GM21786 (cell line): ENCODE measurements at regions not wholly inside any gene's neighbourhood (a gene's known extent, or its start where the extent isn't known, plus 50 kb on each side); places are given as distances from the start of the nearest gene placed in this dataset.
A peak's percentile ranks its signal among the peaks of the same experiment; 100 is the strongest.
"Not testable (repeated sequence)": the region's sequence is repeated elsewhere in the genome, so short reads cannot be mapped to it uniquely, and the experiment has no call there.

Experiments used
- ATAC-seq: cut with Tn5 transposase; IDR thresholded peaks from one replicate; pipeline ENCODE4 v1.9.1; 2021; ENCODE audit not compliant: unreplicated experiment

GRCh38 chr3:153785901-153786300, 335.3 kb upstream of the ARHGEF26 start:
- no peak for ATAC-seq

- no peak for ATAC-seq
Observed at GRCh38 chr3:153789380-153789779, 331.8 kb upstream of the ARHGEF26 start.

GRCh38 chr3:153797056-153797455, 324.1 kb upstream of the ARHGEF26 start:
- not testable (repeated sequence) for ATAC-seq

- ATAC-seq = no peak
Observed at GRCh38 chr3:153809097-153809496, 312.1 kb upstream of the ARHGEF26 start.

- ATAC-seq = no peak
Observed at GRCh38 chr3:153818338-153818737, 302.9 kb upstream of the ARHGEF26 start.

GRCh38 chr3:153820035-153820434, 301.2 kb upstream of the ARHGEF26 start:
- no peak for ATAC-seq

- not testable (repeated sequence) for ATAC-seq
Observed at GRCh38 chr3:153828346-153828745, 292.8 kb upstream of the ARHGEF26 start.

GRCh38 chr3:153829606-153830170, 291.5 kb upstream of the ARHGEF26 start:
- no peak for ATAC-seq

- no peak for ATAC-seq
Observed at GRCh38 chr3:153830552-153830951, 290.6 kb upstream of the ARHGEF26 start.

- ATAC-seq = peak; percentile 55
Observed at GRCh38 chr3:153835540-153835939, 285.6 kb upstream of the ARHGEF26 start.

- ATAC-seq = no peak
Observed at GRCh38 chr3:153840487-153840886, 280.7 kb upstream of the ARHGEF26 start.

- no peak for ATAC-seq
Observed at GRCh38 chr3:153843994-153844393, 277.2 kb upstream of the ARHGEF26 start.

- ATAC-seq = no peak
Observed at GRCh38 chr3:153845311-153845710, 275.9 kb upstream of the ARHGEF26 start.

GRCh38 chr3:153848702-153849101, 272.5 kb upstream of the ARHGEF26 start:
- no peak for ATAC-seq

- ATAC-seq = no peak
Observed at GRCh38 chr3:153852355-153852754, 268.8 kb upstream of the ARHGEF26 start.

GRCh38 chr3:153853163-153853562, 268.0 kb upstream of the ARHGEF26 start:
- ATAC-seq = no peak

- ATAC-seq = peak; percentile 59
Observed at GRCh38 chr3:153855772-153856171, 265.4 kb upstream of the ARHGEF26 start.

GRCh38 chr3:153856932-153857331, 264.3 kb upstream of the ARHGEF26 start:
- no peak for ATAC-seq

GRCh38 chr3:153864793-153865192, 256.4 kb upstream of the ARHGEF26 start:
- ATAC-seq = no peak

GRCh38 chr3:153866901-153867300, 254.3 kb upstream of the ARHGEF26 start:
- ATAC-seq = no peak

- ATAC-seq = not testable (repeated sequence)
Observed at GRCh38 chr3:153874348-153874747, 246.8 kb upstream of the ARHGEF26 start.

- no peak for ATAC-seq
Observed at GRCh38 chr3:153880493-153880892, 240.7 kb upstream of the ARHGEF26 start.

- ATAC-seq = no peak
Observed at GRCh38 chr3:153881201-153881600, 240.0 kb upstream of the ARHGEF26 start.
